KMS-11 (cell line): ENCODE measurements at regions not wholly inside any gene's neighbourhood (a gene's known extent, or its start where the extent isn't known, plus 50 kb on each side); places are given as distances from the start of the nearest gene placed in this dataset.

ENCODE experiments used
- H2AFZ ChIP-seq: fragments of 200-600 bp; sonication (generic); 2 replicates; pipeline ENCODE4 v1.6.1; 2016; ENCODE audit warnings: antibody characterized with exemption, mixed run types, low read depth
- H3K27ac ChIP-seq: fragments of 200-600 bp; sonication (generic); 2 replicates; pipeline ENCODE4 v1.6.1; 2016; ENCODE audit warnings: mild to moderate bottlenecking, mixed run types
- H3K27me3 ChIP-seq: fragments of 200-600 bp; sonication (generic); 2 replicates; pipeline ENCODE4 v1.6.1; 2017; ENCODE audit warnings: mild to moderate bottlenecking, low read depth, mixed run types, moderate library complexity; ENCODE audit not compliant: insufficient read depth
- H3K36me3 ChIP-seq: fragments of 200-600 bp; sonication (generic); 2 replicates; pipeline ENCODE4 v1.6.1; 2017; ENCODE audit warnings: mild to moderate bottlenecking, mixed run types; ENCODE audit not compliant: insufficient read depth
- H3K4me1 ChIP-seq: fragments of 200-600 bp; sonication (generic); 2 replicates; pipeline ENCODE4 v1.6.1; 2016; ENCODE audit warnings: mild to moderate bottlenecking, low read depth, mixed run types; ENCODE audit not compliant: poor library complexity, severe bottlenecking
- H3K4me2 ChIP-seq: fragments of 200-600 bp; sonication (generic); 2 replicates; pipeline ENCODE4 v1.7.0; 2016; ENCODE audit warnings: mild to moderate bottlenecking, mixed run types
- H3K4me3 ChIP-seq: fragments of 200-600 bp; sonication (generic); IDR thresholded peaks from 2 replicates; pipeline ENCODE4 v1.6.1; 2017; ENCODE audit warnings: low read depth, low read length, mixed read lengths; ENCODE audit not compliant: insufficient read depth
- H3K79me2 ChIP-seq: fragments of 200-600 bp; sonication (generic); 2 replicates; pipeline ENCODE4 v1.6.1; 2016; ENCODE audit warnings: low read depth, mixed run types; ENCODE audit not compliant: insufficient read depth
- H3K9ac ChIP-seq: fragments of 200-600 bp; sonication (generic); 2 replicates; pipeline ENCODE4 v1.6.1; 2016; ENCODE audit warnings: mild to moderate bottlenecking, mixed run types
- H4K20me1 ChIP-seq: fragments of 200-600 bp; sonication (generic); 2 replicates; pipeline ENCODE4 v1.6.1; 2016; ENCODE audit warnings: mild to moderate bottlenecking, mixed run types; ENCODE audit not compliant: insufficient read depth
- TF ChIP-seq, protein P1 (sequence below): fragments of 200-600 bp; sonication (generic); conservative IDR thresholded peaks from 2 replicates; pipeline ENCODE4 v1.6.1; 2017; ENCODE audit warnings: low read depth, mild to moderate bottlenecking, antibody characterized with exemption, low read length, moderate library complexity, mixed read lengths

- Histone ChIP-seq H3K27ac (no peak overlapping the region), H3K9ac (no peak overlapping the region), H3K4me1 (peaks cover 53% of the 10 kb centered on the region), H3K27me3 (peaks cover 5% of the 10 kb centered on the region; the same call in 1 of the 2 replicates), H3K4me3 (no peak overlapping the region), H3K79me2 (no peaks in the 10 kb centered on the region), H4K20me1 (no peaks in the 10 kb centered on the region), H3K4me2 (peak overlapping the region; percentile 20; the same call in 1 of the 2 replicates), H3K36me3 (no peaks in the 10 kb centered on the region), H2AFZ (peak overlapping the region; percentile 5; the same call in 1 of the 2 replicates)
- TF ChIP-seq, protein P1, sequence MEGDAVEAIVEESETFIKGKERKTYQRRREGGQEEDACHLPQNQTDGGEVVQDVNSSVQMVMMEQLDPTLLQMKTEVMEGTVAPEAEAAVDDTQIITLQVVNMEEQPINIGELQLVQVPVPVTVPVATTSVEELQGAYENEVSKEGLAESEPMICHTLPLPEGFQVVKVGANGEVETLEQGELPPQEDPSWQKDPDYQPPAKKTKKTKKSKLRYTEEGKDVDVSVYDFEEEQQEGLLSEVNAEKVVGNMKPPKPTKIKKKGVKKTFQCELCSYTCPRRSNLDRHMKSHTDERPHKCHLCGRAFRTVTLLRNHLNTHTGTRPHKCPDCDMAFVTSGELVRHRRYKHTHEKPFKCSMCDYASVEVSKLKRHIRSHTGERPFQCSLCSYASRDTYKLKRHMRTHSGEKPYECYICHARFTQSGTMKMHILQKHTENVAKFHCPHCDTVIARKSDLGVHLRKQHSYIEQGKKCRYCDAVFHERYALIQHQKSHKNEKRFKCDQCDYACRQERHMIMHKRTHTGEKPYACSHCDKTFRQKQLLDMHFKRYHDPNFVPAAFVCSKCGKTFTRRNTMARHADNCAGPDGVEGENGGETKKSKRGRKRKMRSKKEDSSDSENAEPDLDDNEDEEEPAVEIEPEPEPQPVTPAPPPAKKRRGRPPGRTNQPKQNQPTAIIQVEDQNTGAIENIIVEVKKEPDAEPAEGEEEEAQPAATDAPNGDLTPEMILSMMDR, result peak; percentile 99
Measured at GRCh38 chr2:64330281-64331113, 123.5 kb upstream of the LGALSL start.

- Histone ChIP-seq H4K20me1 (no peaks in the 10 kb centered on the region), H3K4me1 (peaks cover 48% of the 10 kb centered on the region), H3K4me3 (no peak overlapping the region), H3K36me3 (no peaks in the 10 kb centered on the region), H3K27me3 (peaks cover 5% of the 10 kb centered on the region; the same call in 1 of the 2 replicates), H3K79me2 (no peaks in the 10 kb centered on the region), H3K4me2 (peak overlapping the region; percentile 20; the same call in 1 of the 2 replicates), H3K27ac (no peak overlapping the region), H2AFZ (peak overlapping the region; percentile 5; the same call in 1 of the 2 replicates), H3K9ac (no peak overlapping the region)
- TF ChIP-seq, protein P1, result peak; percentile 72
Measured at GRCh38 chr2:64331114-64331645, 122.8 kb upstream of the LGALSL start.

- Histone ChIP-seq H3K27ac (no peak overlapping the region), H3K79me2 (no peaks in the 10 kb centered on the region), H2AFZ (no peak overlapping the region), H3K36me3 (no peaks in the 10 kb centered on the region), H3K4me2 (no peak overlapping the region), H3K4me3 (no peak overlapping the region), H3K4me1 (peaks cover 39% of the 10 kb centered on the region), H4K20me1 (no peaks in the 10 kb centered on the region), H3K9ac (no peak overlapping the region), H3K27me3 (peaks cover 5% of the 10 kb centered on the region; the same call in 1 of the 2 replicates)
- TF ChIP-seq, protein P1, result no peak
Measured at GRCh38 chr2:64331849-64332699, 121.9 kb upstream of the LGALSL start.

- Histone ChIP-seq H2AFZ (no peak overlapping the region), H3K4me2 (no peak overlapping the region), H3K36me3 (no peaks in the 10 kb centered on the region), H4K20me1 (no peaks in the 10 kb centered on the region), H3K79me2 (no peaks in the 10 kb centered on the region), H3K4me3 (no peak overlapping the region), H3K27me3 (no peaks in the 10 kb centered on the region), H3K27ac (no peak overlapping the region), H3K4me1 (peaks cover 38% of the 10 kb centered on the region), H3K9ac (no peak overlapping the region)
- TF ChIP-seq, protein P1, result no peak
Measured at GRCh38 chr2:64336171-64336570, 117.8 kb upstream of the LGALSL start.
